GM19240 (cell line): ENCODE measurements at regions not wholly inside any gene's neighbourhood (a gene's known extent, or its start where the extent isn't known, plus 50 kb on each side); places are given as distances from the start of the nearest gene placed in this dataset.

Experiments used
- DNase-seq: peaks from one replicate; pipeline ENCODE4 v3.0.0; 2011; ENCODE audit warnings: low spot score; ENCODE audit not compliant: insufficient read length

- DNase-seq, result no peak
Observed at GRCh38 chr1:234737967-234738314, 128.0 kb upstream of the IRF2BP2 start.

GRCh38 chr1:234735916-234736315, 125.9 kb upstream of the IRF2BP2 start:
- no peak for DNase-seq

GRCh38 chr1:234735476-234735875, 125.5 kb upstream of the IRF2BP2 start:
- no peak for DNase-seq

GRCh38 chr1:234734869-234735268, 124.9 kb upstream of the IRF2BP2 start:
- no peak for DNase-seq

- DNase-seq, result no peak
Observed at GRCh38 chr1:234734412-234734835, 124.4 kb upstream of the IRF2BP2 start.

- no peak for DNase-seq
Observed at GRCh38 chr1:234733427-234733826, 123.4 kb upstream of the IRF2BP2 start.

GRCh38 chr1:234732671-234733390, 122.9 kb upstream of the IRF2BP2 start:
- DNase-seq, result no peak

- no peak for DNase-seq
Observed at GRCh38 chr1:234732260-234732659, 122.3 kb upstream of the IRF2BP2 start.

- DNase-seq, result no peak
Observed at GRCh38 chr1:234731569-234732085, 121.6 kb upstream of the IRF2BP2 start.

- DNase-seq, result peak; percentile 36
Observed at GRCh38 chr1:234730770-234731568, 121.0 kb upstream of the IRF2BP2 start.

GRCh38 chr1:234730475-234730769, 120.4 kb upstream of the IRF2BP2 start:
- DNase-seq, result no peak

GRCh38 chr1:234729561-234730474, 119.8 kb upstream of the IRF2BP2 start:
- no peak for DNase-seq

- DNase-seq, result no peak
Observed at GRCh38 chr1:234728740-234729139, 118.8 kb upstream of the IRF2BP2 start.

GRCh38 chr1:234727018-234727940, 117.3 kb upstream of the IRF2BP2 start:
- no peak for DNase-seq

GRCh38 chr1:234726359-234726943, 116.5 kb upstream of the IRF2BP2 start:
- no peak for DNase-seq

GRCh38 chr1:234725177-234726132, 115.5 kb upstream of the IRF2BP2 start:
- DNase-seq, result no peak

- DNase-seq, result no peak
Observed at GRCh38 chr1:234724516-234725176, 114.7 kb upstream of the IRF2BP2 start.

GRCh38 chr1:234722904-234723720, 113.1 kb upstream of the IRF2BP2 start:
- no peak for DNase-seq
